Osteocyte (in vitro differentiated cells): ENCODE measurements at regions not wholly inside any gene's neighbourhood (a gene's known extent, or its start where the extent isn't known, plus 50 kb on each side); places are given as distances from the start of the nearest gene placed in this dataset.
A peak's percentile ranks its signal among the peaks of the same experiment; 100 is the strongest.

ENCODE experiments used
- DNase-seq: peaks from one replicate; pipeline ENCODE4 v3.0.0; 2021; ENCODE audit warnings: mixed read lengths; ENCODE audit not compliant: unreplicated experiment; ENCODE audit errors: extremely low spot score
- H3K27ac Mint-ChIP-seq: one replicate; pipeline ENCODE4 v1.8.0; 2021; ENCODE audit warnings: mild to moderate bottlenecking, mixed read lengths; ENCODE audit not compliant: unreplicated experiment
- H3K27me3 Mint-ChIP-seq: one replicate; pipeline ENCODE4 v1.8.0; 2021; ENCODE audit warnings: mixed read lengths; ENCODE audit not compliant: unreplicated experiment
- H3K36me3 Mint-ChIP-seq: one replicate; pipeline ENCODE4 v1.8.0; 2021; ENCODE audit warnings: mixed read lengths; ENCODE audit not compliant: unreplicated experiment
- H3K4me1 Mint-ChIP-seq: one replicate; pipeline ENCODE4 v1.8.0; 2021; ENCODE audit warnings: mixed read lengths; ENCODE audit not compliant: unreplicated experiment
- H3K4me3 Mint-ChIP-seq: one replicate; pipeline ENCODE4 v1.8.0; 2021; ENCODE audit warnings: mild to moderate bottlenecking, moderate library complexity, mixed read lengths; ENCODE audit not compliant: unreplicated experiment
- H3K9me3 Mint-ChIP-seq: one replicate; pipeline ENCODE4 v1.8.0; 2021; ENCODE audit warnings: mixed read lengths; ENCODE audit not compliant: unreplicated experiment
- CTCF ChIP-seq: fragments of 200-600 bp; sonication (generic); IDR thresholded peaks from 2 replicates; pipeline ENCODE4 v1.5.0; 2021; ENCODE audit warnings: antibody characterized with exemption, mild to moderate bottlenecking, moderate library complexity

- Mint-ChIP-seq H3K9me3 (peaks cover 16% of the 10 kb centered on the region), H3K27ac (no peak overlapping the region), H3K4me3 (no peak overlapping the region), H3K27me3 (no peaks in the 10 kb centered on the region), H3K4me1 (no peaks in the 10 kb centered on the region), H3K36me3 (no peaks in the 10 kb centered on the region)
- no peak for TF ChIP-seq CTCF
- DNase-seq: no peak
Observed at GRCh38 chrX:114332766-114333165, 251.1 kb upstream of the HTR2C start.

GRCh38 chrX:114334473-114334982 lies 249.4 kb upstream of the HTR2C start:
- no peak overlapping the region for H3K4me3 Mint-ChIP-seq
- TF ChIP-seq CTCF: no peak
- H3K27ac Mint-ChIP-seq: no peak overlapping the region

GRCh38 chrX:114338870-114339269 lies 245.0 kb upstream of the HTR2C start:
- no peak overlapping the region for H3K27ac Mint-ChIP-seq
- no peaks in the 10 kb centered on the region for H3K4me1 Mint-ChIP-seq
- H3K27me3 Mint-ChIP-seq: no peaks in the 10 kb centered on the region

More at GRCh38 chrX:114334473-114334982, 249.4 kb upstream of the HTR2C start:
- Mint-ChIP-seq H3K9me3 (peaks cover 16% of the 10 kb centered on the region), H3K4me1 (no peaks in the 10 kb centered on the region), H3K36me3 (no peaks in the 10 kb centered on the region), H3K27me3 (no peaks in the 10 kb centered on the region)
- no peak for DNase-seq

GRCh38 chrX:114344756-114345349 lies 239.0 kb upstream of the HTR2C start:
- no peak for DNase-seq
- H3K36me3 Mint-ChIP-seq: no peaks in the 10 kb centered on the region
- no peak overlapping the region for H3K4me3 Mint-ChIP-seq
- no peaks in the 10 kb centered on the region for H3K4me1 Mint-ChIP-seq
- no peak overlapping the region for H3K27ac Mint-ChIP-seq
- H3K9me3 Mint-ChIP-seq: no peaks in the 10 kb centered on the region
- peak; percentile 66 for TF ChIP-seq CTCF
- H3K27me3 Mint-ChIP-seq: peaks cover 2% of the 10 kb centered on the region

More at GRCh38 chrX:114338870-114339269, 245.0 kb upstream of the HTR2C start:
- Mint-ChIP-seq H3K4me3 (no peak overlapping the region), H3K36me3 (no peaks in the 10 kb centered on the region), H3K9me3 (peaks cover 9% of the 10 kb centered on the region)
- no peak for DNase-seq
- no peak for TF ChIP-seq CTCF

- no peak overlapping the region for H3K4me3 Mint-ChIP-seq
- H3K27ac Mint-ChIP-seq: no peak overlapping the region
- no peaks in the 10 kb centered on the region for H3K36me3 Mint-ChIP-seq
- no peak for TF ChIP-seq CTCF
- no peaks in the 10 kb centered on the region for H3K4me1 Mint-ChIP-seq
- no peak for DNase-seq
- no peaks in the 10 kb centered on the region for H3K27me3 Mint-ChIP-seq
- no peaks in the 10 kb centered on the region for H3K9me3 Mint-ChIP-seq
Observed at GRCh38 chrX:114361076-114361725, 222.7 kb upstream of the HTR2C start.
